HEK293T (cell line): ENCODE measurements at regions not wholly inside any gene's neighbourhood (a gene's known extent, or its start where the extent isn't known, plus 50 kb on each side); places are given as distances from the start of the nearest gene placed in this dataset.

Source experiments
- CTCF ChIA-PET: fragments of 350-600 bp; formaldehyde crosslinking; extraction: SDS; loops from one replicate; lab custom pipeline; 2021; ENCODE audit warnings: antibody characterized with exemption, inconsistent platforms; lab: Yijun Ruan, JAX
- POLR2A ChIA-PET: fragments of 350-600 bp; formaldehyde crosslinking; extraction: SDS; loops from one replicate; lab custom pipeline; 2020; ENCODE audit warnings: antibody characterized with exemption, inconsistent platforms; lab: Yijun Ruan, JAX
- DNase-seq: peaks from one replicate; pipeline ENCODE4 v3.0.0; 2012; ENCODE audit warnings: mixed read lengths; ENCODE audit errors: extremely low spot score
- ARNT ChIP-seq: fragments of 450-650 bp; IDR thresholded peaks from 2 replicates; pipeline ENCODE4 v1.6.1; 2017; ENCODE audit warnings: mild to moderate bottlenecking
- BHLHE40 ChIP-seq: fragments of 450-650 bp; IDR thresholded peaks from 2 replicates; pipeline ENCODE4 v1.6.1; 2016; ENCODE audit warnings: mild to moderate bottlenecking, moderate library complexity, borderline replicate concordance
- CTBP1 ChIP-seq: fragments of 450-650 bp; IDR thresholded peaks from 2 replicates; pipeline ENCODE4 v1.6.1; 2016; ENCODE audit warnings: borderline replicate concordance
- ELF4 ChIP-seq: fragments of 450-650 bp; IDR thresholded peaks from 2 replicates; pipeline ENCODE4 v1.6.1; 2017; ENCODE audit warnings: antibody characterized with exemption
- FOXA1 ChIP-seq: fragments of 450-650 bp; IDR thresholded peaks from 2 replicates; pipeline ENCODE4 v1.6.1; 2016; ENCODE audit warnings: mild to moderate bottlenecking
- FOXK2 ChIP-seq: fragments of 450-650 bp; IDR thresholded peaks from 2 replicates; pipeline ENCODE4 v1.6.1; 2016; ENCODE audit warnings: mild to moderate bottlenecking
- FOXM1 ChIP-seq: fragments of 450-650 bp; IDR thresholded peaks from 2 replicates; pipeline ENCODE4 v1.6.1; 2017; ENCODE audit warnings: mild to moderate bottlenecking, borderline replicate concordance
- HDGF ChIP-seq: fragments of 450-650 bp; IDR thresholded peaks from 2 replicates; pipeline ENCODE4 v1.6.1; 2017; ENCODE audit warnings: antibody characterized with exemption, borderline replicate concordance
- L3MBTL2 ChIP-seq: fragments of 450-650 bp; conservative IDR thresholded peaks from 2 replicates; pipeline ENCODE4 v1.6.1; 2016; ENCODE audit warnings: mild to moderate bottlenecking
- LEF1 ChIP-seq: fragments of 450-650 bp; IDR thresholded peaks from 2 replicates; pipeline ENCODE4 v1.6.1; 2017; ENCODE audit warnings: mild to moderate bottlenecking, borderline replicate concordance
- NFRKB ChIP-seq: fragments of 450-650 bp; IDR thresholded peaks from 2 replicates; pipeline ENCODE4 v1.6.1; 2016; ENCODE audit warnings: mild to moderate bottlenecking, moderate library complexity
- SP1 ChIP-seq: fragments of 450-650 bp; IDR thresholded peaks from 2 replicates; pipeline ENCODE4 v1.6.1; 2017
- SUZ12 ChIP-seq: fragments of 450-650 bp; IDR thresholded peaks from 2 replicates; pipeline ENCODE4 v1.6.1; 2016; ENCODE audit warnings: mild to moderate bottlenecking
- TARDBP ChIP-seq: fragments of 450-650 bp; IDR thresholded peaks from 2 replicates; pipeline ENCODE4 v1.6.1; 2016
- ZNF384 ChIP-seq: fragments of 450-650 bp; IDR thresholded peaks from 2 replicates; pipeline ENCODE4 v1.6.1; 2016
- TF ChIP-seq, protein P1 (sequence below): fragments of 450-650 bp; IDR thresholded peaks from 2 replicates; pipeline ENCODE4 v1.6.1; 2016

DNA sequence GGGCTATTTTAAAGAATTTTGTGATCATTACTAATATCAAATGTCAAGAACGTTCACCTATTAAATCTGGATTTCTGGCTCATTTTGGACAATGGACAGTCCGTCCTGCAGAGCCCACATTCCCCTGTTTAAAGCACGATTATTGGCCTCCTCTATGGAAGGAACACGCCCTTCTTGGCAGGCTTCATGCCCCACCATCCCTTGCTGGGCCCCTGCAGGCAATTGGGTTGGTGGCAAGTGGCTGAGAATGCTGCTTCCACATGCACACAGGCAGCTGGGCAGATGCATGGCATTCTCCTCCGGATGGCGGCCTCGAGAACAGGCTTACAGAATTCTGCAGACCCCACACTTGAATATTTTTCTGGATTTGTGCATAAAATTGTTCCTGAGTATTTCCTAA, 305.8 kb upstream of the MKI67 start:
- TF ChIP-seq FOXA1 = no peak
- TF ChIP-seq L3MBTL2 = no peak
- TF ChIP-seq, protein P1, sequence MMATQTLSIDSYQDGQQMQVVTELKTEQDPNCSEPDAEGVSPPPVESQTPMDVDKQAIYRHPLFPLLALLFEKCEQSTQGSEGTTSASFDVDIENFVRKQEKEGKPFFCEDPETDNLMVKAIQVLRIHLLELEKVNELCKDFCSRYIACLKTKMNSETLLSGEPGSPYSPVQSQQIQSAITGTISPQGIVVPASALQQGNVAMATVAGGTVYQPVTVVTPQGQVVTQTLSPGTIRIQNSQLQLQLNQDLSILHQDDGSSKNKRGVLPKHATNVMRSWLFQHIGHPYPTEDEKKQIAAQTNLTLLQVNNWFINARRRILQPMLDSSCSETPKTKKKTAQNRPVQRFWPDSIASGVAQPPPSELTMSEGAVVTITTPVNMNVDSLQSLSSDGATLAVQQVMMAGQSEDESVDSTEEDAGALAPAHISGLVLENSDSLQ = no peak
- no peak for TF ChIP-seq ZNF384
- no peak for TF ChIP-seq BHLHE40
- no peak for TF ChIP-seq FOXM1
- no peak for TF ChIP-seq TARDBP
- no peak for TF ChIP-seq ARNT
- TF ChIP-seq FOXK2 = no peak
- no peak for TF ChIP-seq CTBP1
- no peak for DNase-seq
- ChIA-PET POLR2A (no interaction called here), CTCF (no interaction called here)

GRCh38 chr10:128432423-128432822, 306.2 kb upstream of the MKI67 start:
- ChIA-PET POLR2A (no interaction called here), CTCF (no interaction called here)
- no peak for DNase-seq
- TF ChIP-seq L3MBTL2 (no peak), ARNT (no peak), ZNF384 (no peak), LEF1 (no peak), BHLHE40 (no peak), SP1 (no peak), HDGF (no peak), NFRKB (no peak), FOXA1 (no peak), TARDBP (no peak), SUZ12 (no peak), FOXK2 (no peak), CTBP1 (no peak), ELF4 (no peak), FOXM1 (no peak)
- TF ChIP-seq, protein P1 = no peak

DNA sequence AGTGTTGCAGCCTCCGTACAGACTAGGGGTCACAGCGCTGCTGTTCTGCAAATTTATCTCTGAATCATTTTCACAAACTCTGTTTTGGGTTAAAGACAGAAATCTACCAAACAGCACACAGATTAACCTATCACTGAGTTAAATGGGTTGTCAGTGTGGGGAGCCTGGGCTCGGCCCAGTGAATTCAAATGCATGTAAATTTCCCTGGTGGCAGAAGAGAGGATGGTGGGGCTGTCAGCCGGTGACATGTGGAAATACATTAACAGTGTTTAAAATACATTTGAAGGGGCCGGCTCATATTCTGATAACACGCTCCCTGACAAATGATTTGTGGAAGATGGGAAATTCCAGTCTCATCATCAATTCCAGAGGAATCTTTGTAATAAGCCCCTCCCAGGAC, 309.6 kb upstream of the MKI67 start:
- no peak for TF ChIP-seq SUZ12
- TF ChIP-seq BHLHE40 = no peak
- TF ChIP-seq TARDBP = no peak
- TF ChIP-seq LEF1 = no peak
- TF ChIP-seq FOXA1 = no peak
- TF ChIP-seq ELF4 = no peak
- TF ChIP-seq FOXK2 = no peak
- TF ChIP-seq, protein P1 = no peak
- TF ChIP-seq ZNF384 = no peak
- TF ChIP-seq FOXM1 = no peak
- no peak for TF ChIP-seq NFRKB
- TF ChIP-seq SP1 = no peak
- no peak for TF ChIP-seq L3MBTL2
- no peak for TF ChIP-seq HDGF
- no peak for DNase-seq
- ChIA-PET CTCF (no interaction called here), POLR2A (no interaction called here)

GRCh38 chr10:128437786-128438345, 311.6 kb upstream of the MKI67 start:
- TF ChIP-seq ARNT (no peak), CTBP1 (no peak), FOXA1 (no peak), FOXM1 (no peak)
- POLR2A ChIA-PET = no interaction called here
- CTCF ChIA-PET = no interaction called here
- DNase-seq = no peak

- TF ChIP-seq, protein P1 = no peak
- TF ChIP-seq HDGF = no peak
- TF ChIP-seq L3MBTL2 = no peak
- no peak for TF ChIP-seq NFRKB
- TF ChIP-seq LEF1 = no peak
- no peak for TF ChIP-seq ARNT
- TF ChIP-seq ZNF384 = no peak
- TF ChIP-seq TARDBP = no peak
- no peak for TF ChIP-seq BHLHE40
- no peak for TF ChIP-seq FOXA1
- TF ChIP-seq SUZ12 = no peak
- POLR2A ChIA-PET = no interaction called here
- no peak for DNase-seq
- CTCF ChIA-PET = no interaction called here
Measured at GRCh38 chr10:128438417-128439063, 312.3 kb upstream of the MKI67 start.
